NB4 (cell line): ENCODE measurements at regions not wholly inside any gene's neighbourhood (a gene's known extent, or its start where the extent isn't known, plus 50 kb on each side); places are given as distances from the start of the nearest gene placed in this dataset.

Experiments used
- DNase-seq: peaks from one replicate; pipeline ENCODE4 v3.0.0; 2010; ENCODE audit warnings: low read depth
- H3K4me3 ChIP-seq: one replicate; pipeline ENCODE4 v1.5.1; 2011; ENCODE audit warnings: mild to moderate bottlenecking, low read depth, low read length, moderate library complexity
- MYC ChIP-seq: IDR thresholded peaks from 2 replicates; pipeline ENCODE4 v1.6.1; 2011; ENCODE audit warnings: low read depth, low read length
- POLR2A ChIP-seq: IDR thresholded peaks from 2 replicates; pipeline ENCODE4 v1.6.1; 2011; ENCODE audit warnings: mild to moderate bottlenecking; ENCODE audit not compliant: insufficient read length; ENCODE audit errors: extremely low read depth
- TF ChIP-seq, protein P1 (sequence below): IDR thresholded peaks from 2 replicates; pipeline ENCODE4 v1.6.1; 2011; ENCODE audit warnings: low read depth, low read length
- TF ChIP-seq, protein P2 (sequence below): IDR thresholded peaks from one replicate; pipeline ENCODE4 v1.5.1; 2012; ENCODE audit warnings: low read depth, low read length

DNA sequence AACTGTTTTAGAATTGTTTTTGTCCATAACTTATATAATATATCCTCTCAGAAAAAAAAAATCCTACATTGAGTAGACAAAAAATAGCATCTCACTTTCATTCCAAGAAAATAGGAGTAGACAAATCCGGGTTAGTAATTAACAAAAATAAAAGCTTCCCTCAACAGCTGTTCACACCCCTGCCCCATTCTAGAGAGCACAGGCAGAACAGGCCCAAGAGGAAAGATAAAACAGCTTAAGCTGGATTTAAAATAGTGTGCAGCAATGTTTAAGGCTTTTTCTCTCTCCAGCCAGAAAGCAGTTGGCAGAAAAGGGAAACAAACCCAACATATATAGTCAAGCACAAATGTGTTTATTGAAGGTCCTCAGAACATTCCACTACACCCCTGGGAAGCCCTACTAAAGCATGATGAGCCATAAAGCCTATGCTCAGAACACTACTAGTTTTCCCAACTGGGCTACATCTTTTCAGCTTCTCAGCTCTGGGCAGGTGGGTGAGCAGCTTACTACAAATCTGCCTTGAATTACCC lies 189.9 kb downstream of the MTERF1 start:
- TF ChIP-seq MYC (no peak), POLR2A (no peak)
- TF ChIP-seq, protein P1, sequence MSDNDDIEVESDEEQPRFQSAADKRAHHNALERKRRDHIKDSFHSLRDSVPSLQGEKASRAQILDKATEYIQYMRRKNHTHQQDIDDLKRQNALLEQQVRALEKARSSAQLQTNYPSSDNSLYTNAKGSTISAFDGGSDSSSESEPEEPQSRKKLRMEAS = no peak
- TF ChIP-seq, protein P2, sequence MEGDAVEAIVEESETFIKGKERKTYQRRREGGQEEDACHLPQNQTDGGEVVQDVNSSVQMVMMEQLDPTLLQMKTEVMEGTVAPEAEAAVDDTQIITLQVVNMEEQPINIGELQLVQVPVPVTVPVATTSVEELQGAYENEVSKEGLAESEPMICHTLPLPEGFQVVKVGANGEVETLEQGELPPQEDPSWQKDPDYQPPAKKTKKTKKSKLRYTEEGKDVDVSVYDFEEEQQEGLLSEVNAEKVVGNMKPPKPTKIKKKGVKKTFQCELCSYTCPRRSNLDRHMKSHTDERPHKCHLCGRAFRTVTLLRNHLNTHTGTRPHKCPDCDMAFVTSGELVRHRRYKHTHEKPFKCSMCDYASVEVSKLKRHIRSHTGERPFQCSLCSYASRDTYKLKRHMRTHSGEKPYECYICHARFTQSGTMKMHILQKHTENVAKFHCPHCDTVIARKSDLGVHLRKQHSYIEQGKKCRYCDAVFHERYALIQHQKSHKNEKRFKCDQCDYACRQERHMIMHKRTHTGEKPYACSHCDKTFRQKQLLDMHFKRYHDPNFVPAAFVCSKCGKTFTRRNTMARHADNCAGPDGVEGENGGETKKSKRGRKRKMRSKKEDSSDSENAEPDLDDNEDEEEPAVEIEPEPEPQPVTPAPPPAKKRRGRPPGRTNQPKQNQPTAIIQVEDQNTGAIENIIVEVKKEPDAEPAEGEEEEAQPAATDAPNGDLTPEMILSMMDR = no peak
- no peak overlapping the region for H3K4me3 ChIP-seq
- DNase-seq = no peak

DNA sequence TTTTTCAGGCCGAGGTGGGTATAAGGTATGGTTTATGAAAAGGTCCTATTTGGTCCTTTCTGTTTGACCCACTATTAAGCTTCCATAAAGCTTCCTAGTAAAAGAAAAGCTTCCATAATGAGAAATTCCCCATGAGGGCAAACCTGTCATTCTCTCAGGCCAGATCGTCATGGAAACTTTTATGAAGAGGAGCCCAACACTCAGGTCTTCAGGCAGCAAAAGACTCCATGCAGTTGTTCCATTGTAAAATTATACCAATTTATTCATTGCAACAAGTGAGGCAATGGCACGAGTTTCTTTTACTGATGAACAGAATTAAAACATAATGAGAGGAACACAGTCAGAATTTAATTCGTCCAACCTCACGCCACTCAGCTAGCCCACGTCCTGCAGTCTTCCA lies 188.6 kb downstream of the MTERF1 start:
- DNase-seq = no peak
- no peak overlapping the region for H3K4me3 ChIP-seq
- TF ChIP-seq POLR2A = no peak
- TF ChIP-seq, protein P2 = no peak

DNA sequence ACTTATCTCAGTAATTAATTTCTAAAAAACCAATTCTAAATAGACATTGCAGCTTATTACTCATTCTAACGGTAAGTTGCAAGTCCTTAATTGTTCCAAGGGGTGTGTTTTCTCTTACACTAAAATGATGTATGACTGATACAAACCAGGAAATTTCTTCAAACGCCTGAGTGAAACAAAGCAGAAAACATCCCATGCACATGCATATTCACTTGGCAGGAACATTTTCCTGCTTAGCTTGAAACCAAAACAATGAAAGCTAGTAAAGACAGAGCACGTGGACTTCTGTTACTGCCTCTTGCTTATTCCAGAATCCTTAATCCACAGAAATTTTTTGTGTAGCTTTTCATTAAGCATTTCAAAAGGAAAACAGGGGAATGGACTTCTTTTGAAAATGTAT lies 187.7 kb downstream of the MTERF1 start:
- DNase-seq = no peak
- H3K4me3 ChIP-seq = no peak overlapping the region
- TF ChIP-seq, protein P2 = no peak
- TF ChIP-seq MYC = no peak

DNA sequence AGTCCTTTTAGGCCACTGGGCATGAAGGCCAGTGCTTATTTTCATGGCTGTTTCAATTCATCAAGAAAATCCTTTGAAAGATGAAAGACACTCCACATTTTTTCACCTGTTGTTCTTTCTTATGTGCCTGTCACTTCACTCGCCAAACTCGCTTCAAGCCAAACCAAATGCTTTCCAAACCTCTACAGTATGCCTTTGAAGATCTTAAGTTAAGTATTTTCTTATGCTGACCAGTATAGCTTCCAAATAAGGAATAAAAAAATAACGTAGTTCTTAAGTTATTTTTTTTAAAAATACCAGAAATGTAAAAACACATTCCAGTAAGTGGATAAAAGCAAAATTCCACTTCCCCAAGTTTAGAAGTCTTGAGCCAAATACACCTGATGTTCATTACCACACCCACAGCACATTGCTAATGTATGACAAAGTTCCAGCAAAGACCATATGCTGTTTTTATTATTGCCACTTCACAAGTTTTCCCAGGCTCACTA lies 186.1 kb downstream of the MTERF1 start:
- TF ChIP-seq, protein P1 = no peak
- TF ChIP-seq MYC (no peak), POLR2A (no peak)
- TF ChIP-seq, protein P2 = no peak
- no peak for DNase-seq
- no peak overlapping the region for H3K4me3 ChIP-seq

DNA sequence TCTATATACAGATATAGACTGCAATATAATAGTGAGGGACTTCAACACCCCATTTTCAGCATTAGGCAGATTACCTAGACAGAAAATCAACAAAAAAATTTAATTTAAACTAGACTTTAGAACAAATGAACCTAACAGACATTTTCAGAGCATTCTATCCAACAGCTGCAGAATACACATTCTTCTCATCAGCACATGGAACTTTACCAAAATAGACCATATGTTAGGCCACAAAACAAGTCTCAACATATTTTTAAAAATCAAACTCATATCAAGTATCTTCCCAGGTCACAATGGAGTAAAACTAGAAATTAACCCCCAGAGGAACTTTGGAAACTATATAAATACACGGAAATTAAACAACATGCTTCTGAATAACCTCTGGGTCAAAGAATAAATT lies 169.6 kb downstream of the MTERF1 start:
- DNase-seq = no peak
- TF ChIP-seq, protein P1 = no peak
- no peak for TF ChIP-seq MYC
- no peak overlapping the region for H3K4me3 ChIP-seq

DNA sequence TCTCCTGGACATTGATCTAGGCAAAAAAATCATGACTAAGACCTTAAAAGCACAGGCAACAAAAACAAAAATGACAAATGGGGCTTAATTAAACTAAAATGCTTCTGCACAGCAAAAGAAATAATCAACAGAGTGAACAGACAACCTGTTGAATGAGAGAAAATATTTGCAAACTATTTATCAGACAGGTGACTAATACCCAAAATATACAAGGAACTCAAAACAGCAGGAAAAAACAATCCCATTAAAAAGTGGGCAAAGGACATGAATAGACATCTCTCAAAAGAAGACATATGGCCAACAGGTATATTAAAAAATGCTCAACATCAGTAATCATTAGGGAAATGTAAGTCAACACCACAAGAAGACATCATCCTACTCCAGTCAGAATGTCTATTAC lies 166.8 kb downstream of the MTERF1 start:
- DNase-seq = no peak
- TF ChIP-seq MYC (no peak), POLR2A (no peak)
- TF ChIP-seq, protein P2 = no peak
- TF ChIP-seq, protein P1 = no peak
- H3K4me3 ChIP-seq = no peak overlapping the region
